ENCODE measurements at regions not wholly inside any gene's neighbourhood (a gene's known extent, or its start where the extent isn't known, plus 50 kb on each side); places are given as distances from the start of the nearest gene placed in this dataset.

DNA sequence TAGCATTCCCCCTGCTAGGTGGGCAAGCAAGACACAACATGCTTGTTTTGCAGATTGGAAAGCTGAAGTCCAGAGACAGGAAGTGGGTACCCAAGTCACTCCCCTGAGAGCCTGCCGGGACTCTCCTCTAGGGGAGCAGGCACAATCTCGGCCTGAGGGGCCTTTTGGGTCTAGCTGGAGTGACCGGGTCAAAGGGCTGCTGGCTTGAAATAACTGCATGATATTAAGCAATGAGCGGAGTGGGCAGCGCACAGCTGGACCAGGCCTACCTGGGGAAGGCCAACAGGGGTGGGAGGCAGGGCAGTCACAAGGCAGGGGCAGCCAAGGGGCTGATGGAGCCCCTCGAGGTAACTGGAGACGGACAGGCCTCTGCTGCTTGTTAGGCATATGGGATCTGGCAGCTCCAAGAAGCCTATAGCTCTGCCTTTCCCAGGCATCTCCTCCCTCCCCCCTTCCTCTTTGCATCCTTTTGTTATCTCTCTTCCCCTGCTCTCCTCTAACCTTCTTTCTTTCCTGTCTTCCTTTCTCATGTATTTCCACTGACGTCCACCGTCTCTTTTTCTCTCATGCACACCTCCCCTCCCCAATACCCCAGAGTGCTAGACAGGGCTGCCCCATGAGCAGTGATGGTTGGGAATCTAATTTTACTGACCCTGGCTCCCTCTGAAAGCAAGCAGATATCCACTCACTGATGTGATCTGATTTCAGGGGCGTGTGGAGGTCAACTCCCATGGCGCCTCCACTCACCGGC is 237.5 kb downstream of the LOXHD1 start:
- Histone ChIP-seq H3K79me2 (ENCODE audit: low read length) (no peaks in the 10 kb centered on the region), H3K4me2 (ENCODE audit: low read depth, low read length) (no peak overlapping the region), H3K36me3 (replicated peaks; ENCODE audit: insufficient read depth, low read length) (no peaks in the 10 kb centered on the region), H3K9me2 (replicated peaks; ENCODE audit: insufficient read depth, low read length) (no peaks in the 10 kb centered on the region), H3K27me3 (replicated peaks; ENCODE audit: insufficient read depth, low read length) (no peaks in the 10 kb centered on the region), H2AFZ (ENCODE audit: low read length) (no peak overlapping the region), H3K27ac (ENCODE audit: low read length) (no peak overlapping the region), H3K9ac (ENCODE audit: low read length) (no peak overlapping the region), H3K9me3 (replicated peaks; ENCODE audit: insufficient read depth, low read length) (no peaks in the 10 kb centered on the region), H3F3A (ENCODE audit: insufficient read depth, low read length) (no peaks in the 10 kb centered on the region), H3K4me1 (ENCODE audit: low read length) (no peaks in the 10 kb centered on the region), H4K20me1 (ENCODE audit: insufficient read depth, low read length) (no peaks in the 10 kb centered on the region), H3K4me3 (ENCODE audit: low read length) (no peak overlapping the region)
- no peak for DNase-seq
- no peak for TF ChIP-seq EZH2phosphoT487 (IDR thresholded peaks at IDR 0.05; ENCODE audit: low read length)
- TF ChIP-seq EZH2 (optimal IDR thresholded peaks at IDR 0.05; ENCODE audit: low read depth, low read length), result no peak
- TF ChIP-seq CTCF (IDR thresholded peaks at IDR 0.05; ENCODE audit: low read length), result no peak

GRCh38 chr18:46421973-46422551 is 235.0 kb downstream of the LOXHD1 start:
- no peaks in the 10 kb centered on the region for H3F3A ChIP-seq (ENCODE audit: insufficient read depth, low read length)
- TF ChIP-seq CTCF (IDR thresholded peaks at IDR 0.05; ENCODE audit: low read length), result no peak
- TF ChIP-seq EZH2 (optimal IDR thresholded peaks at IDR 0.05; ENCODE audit: low read depth, low read length), result no peak
- no peak for TF ChIP-seq EZH2phosphoT487 (IDR thresholded peaks at IDR 0.05; ENCODE audit: low read length)
- no peaks in the 10 kb centered on the region for H3K36me3 ChIP-seq (replicated peaks; ENCODE audit: insufficient read depth, low read length)
- H3K79me2 ChIP-seq (ENCODE audit: low read length), result no peaks in the 10 kb centered on the region
- H3K9me3 ChIP-seq (replicated peaks; ENCODE audit: insufficient read depth, low read length), result no peaks in the 10 kb centered on the region
- H3K9ac ChIP-seq (ENCODE audit: low read length), result no peak overlapping the region
- no peaks in the 10 kb centered on the region for H3K27me3 ChIP-seq (replicated peaks; ENCODE audit: insufficient read depth, low read length)
- no peak overlapping the region for H3K4me2 ChIP-seq (ENCODE audit: low read depth, low read length)
- no peak overlapping the region for H3K27ac ChIP-seq (ENCODE audit: low read length)
- no peak overlapping the region for H3K4me3 ChIP-seq (ENCODE audit: low read length)
- no peaks in the 10 kb centered on the region for H3K9me2 ChIP-seq (replicated peaks; ENCODE audit: insufficient read depth, low read length)
- no peak overlapping the region for H2AFZ ChIP-seq (ENCODE audit: low read length)
- H3K4me1 ChIP-seq (ENCODE audit: low read length), result no peaks in the 10 kb centered on the region
- peak; percentile 19 for DNase-seq
- H4K20me1 ChIP-seq (ENCODE audit: insufficient read depth, low read length), result no peaks in the 10 kb centered on the region

DNA sequence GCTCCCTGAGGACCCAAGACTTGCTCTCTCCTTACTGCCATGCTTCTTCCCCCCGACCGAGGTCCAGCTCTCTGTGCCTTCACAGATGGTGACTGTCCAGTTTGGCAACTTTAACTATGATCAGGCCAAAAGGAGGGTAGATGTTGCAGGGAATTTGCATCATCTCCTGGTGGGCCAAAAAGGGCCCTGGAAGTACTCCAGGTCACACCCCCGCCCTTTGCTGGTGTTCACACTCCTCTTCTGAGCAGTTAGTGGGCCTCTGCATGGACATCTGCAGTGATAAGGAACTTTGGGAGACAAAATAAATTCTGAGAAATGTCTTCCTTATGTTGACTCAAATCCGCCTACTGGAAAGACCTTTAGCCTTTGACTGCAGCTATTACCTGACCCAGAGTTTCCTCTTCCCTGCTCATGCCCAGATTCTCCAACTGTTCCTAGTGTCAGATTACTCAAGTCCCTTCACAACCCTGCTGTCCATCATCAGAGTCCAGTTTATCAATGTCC is 234.4 kb downstream of the LOXHD1 start:
- Histone ChIP-seq H3K4me3 (ENCODE audit: low read length) (no peak overlapping the region), H3K9me3 (replicated peaks; ENCODE audit: insufficient read depth, low read length) (no peaks in the 10 kb centered on the region), H3K79me2 (ENCODE audit: low read length) (no peaks in the 10 kb centered on the region), H3K4me1 (ENCODE audit: low read length) (no peaks in the 10 kb centered on the region), H3F3A (ENCODE audit: insufficient read depth, low read length) (no peaks in the 10 kb centered on the region), H3K4me2 (ENCODE audit: low read depth, low read length) (no peak overlapping the region), H3K36me3 (replicated peaks; ENCODE audit: insufficient read depth, low read length) (no peaks in the 10 kb centered on the region), H4K20me1 (ENCODE audit: insufficient read depth, low read length) (no peaks in the 10 kb centered on the region), H3K9me2 (replicated peaks; ENCODE audit: insufficient read depth, low read length) (no peaks in the 10 kb centered on the region), H3K9ac (ENCODE audit: low read length) (no peak overlapping the region), H3K27me3 (replicated peaks; ENCODE audit: insufficient read depth, low read length) (no peaks in the 10 kb centered on the region), H3K27ac (ENCODE audit: low read length) (no peak overlapping the region), H2AFZ (ENCODE audit: low read length) (no peak overlapping the region)
- DNase-seq, result no peak
- no peak for TF ChIP-seq EZH2phosphoT487 (IDR thresholded peaks at IDR 0.05; ENCODE audit: low read length)
- TF ChIP-seq EZH2 (optimal IDR thresholded peaks at IDR 0.05; ENCODE audit: low read depth, low read length), result no peak
- TF ChIP-seq CTCF (IDR thresholded peaks at IDR 0.05; ENCODE audit: low read length), result no peak

All from MM.1S (cell line).